Stimulated activated CD4-positive, alpha-beta T cell treated with anti-CD3 and anti-CD28 coated beads, Interleukin-12 subunit alpha, Interleukin-12 subunit beta, amount 100 ng/mL, for 4 hours (primary cell): ENCODE measurements at regions not wholly inside any gene's neighbourhood (a gene's known extent, or its start where the extent isn't known, plus 50 kb on each side); places are given as distances from the start of the nearest gene placed in this dataset.
"Not testable (repeated sequence)": the region's sequence is repeated elsewhere in the genome, so short reads cannot be mapped to it uniquely, and the experiment has no call there.

Source experiments
- DNase-seq: peaks from one replicate; pipeline ENCODE4 v3.0.0-alpha.2; 2020

- no peak for DNase-seq
Measured at GRCh38 chr15:54840621-54841398, 355.9 kb downstream of the RSL24D1 start.

- no peak for DNase-seq
Measured at GRCh38 chr15:54839379-54839778, 357.4 kb downstream of the RSL24D1 start.

- DNase-seq: no peak
Measured at GRCh38 chr15:54836052-54836795, 360.5 kb downstream of the RSL24D1 start.

GRCh38 chr15:54829821-54830220 is 366.9 kb downstream of the RSL24D1 start:
- no peak for DNase-seq

- no peak for DNase-seq
Measured at GRCh38 chr15:54820811-54821210, 375.9 kb downstream of the RSL24D1 start.

GRCh38 chr15:54820098-54820497 is 376.6 kb downstream of the RSL24D1 start:
- DNase-seq: no peak

GRCh38 chr15:54816401-54816800 is 380.3 kb downstream of the RSL24D1 start:
- no peak for DNase-seq

- DNase-seq: no peak
Measured at GRCh38 chr15:54815556-54815955, 381.2 kb downstream of the RSL24D1 start.

GRCh38 chr15:54812383-54812782 is 384.4 kb downstream of the RSL24D1 start:
- DNase-seq: no peak

- DNase-seq: no peak
Measured at GRCh38 chr15:54810496-54810895, 386.2 kb downstream of the RSL24D1 start.

GRCh38 chr15:54810031-54810430 is 386.7 kb downstream of the RSL24D1 start:
- DNase-seq: no peak

- no peak for DNase-seq
Measured at GRCh38 chr15:54808321-54808720, 388.4 kb downstream of the RSL24D1 start.

- DNase-seq: no peak
Measured at GRCh38 chr15:54803987-54804386, 392.8 kb downstream of the RSL24D1 start.

GRCh38 chr15:54803134-54803808 is 393.5 kb downstream of the RSL24D1 start:
- DNase-seq: no peak

- no peak for DNase-seq
Measured at GRCh38 chr15:54792526-54792925, 404.2 kb downstream of the RSL24D1 start.

- DNase-seq: no peak
Measured at GRCh38 chr15:54790693-54791092, 406.0 kb downstream of the RSL24D1 start.

- DNase-seq: no peak
Measured at GRCh38 chr15:54789376-54789775, 407.4 kb downstream of the RSL24D1 start.

GRCh38 chr15:54781220-54781619 is 415.5 kb downstream of the RSL24D1 start:
- not testable (repeated sequence) for DNase-seq

GRCh38 chr15:54779271-54779670 is 417.5 kb downstream of the RSL24D1 start:
- DNase-seq: no peak

- no peak for DNase-seq
Measured at GRCh38 chr15:54776410-54776809, 420.3 kb downstream of the RSL24D1 start.

- no peak for DNase-seq
Measured at GRCh38 chr15:54772663-54773062, 424.1 kb downstream of the RSL24D1 start.

GRCh38 chr15:54749461-54749860 is 447.3 kb downstream of the RSL24D1 start:
- not testable (repeated sequence) for DNase-seq

GRCh38 chr15:54722342-54722986 is 474.3 kb downstream of the RSL24D1 start:
- DNase-seq: no peak
